Right atrium auricular region (tissue), 2 donors: ENCODE measurements at regions not wholly inside any gene's neighbourhood (a gene's known extent, or its start where the extent isn't known, plus 50 kb on each side); places are given as distances from the start of the nearest gene placed in this dataset.

Source experiments
- DNase-seq: peaks from one replicate; pipeline ENCODE4 v3.0.0-alpha.2; 2019; ENCODE audit warnings: low spot score
- H3K27ac ChIP-seq, 2 donors: fragments of 200-600 bp; sonication (generic); 1 replicate in 1 of 2; 2 replicates in 1 of 2; pipeline ENCODE4 v1.5.1; 2016 to 2019
- H3K27me3 ChIP-seq, 2 donors: fragments of 200-600 bp; sonication (generic); one replicate each; pipeline versions ENCODE4 v1.5.1 to v1.6.0; 2017 to 2019
- H3K36me3 ChIP-seq: fragments of 200-600 bp; sonication (generic); one replicate; pipeline ENCODE4 v1.5.1; 2016
- H3K4me1 ChIP-seq, 2 donors: fragments of 200-600 bp; sonication (generic); one replicate each; pipeline versions ENCODE4 v1.5.1 to v1.6.0; 2017 to 2019
- H3K4me3 ChIP-seq, 2 donors: fragments of 200-600 bp; sonication (generic); 1 replicate in 1 of 2; 2 replicates in 1 of 2; pipeline ENCODE4 v1.5.1; 2017 to 2019; ENCODE audit warnings: mild to moderate bottlenecking in 1 of 2, moderate library complexity in 1 of 2
- H3K9me3 ChIP-seq, 2 donors: fragments of 200-600 bp; sonication (generic); one replicate each; pipeline ENCODE4 v1.5.1; 2019
- TF ChIP-seq, protein P1 (sequence below), 2 donors: fragments of 200-600 bp; sonication (generic); IDR thresholded peaks; one replicate each; pipeline ENCODE4 v1.5.1; 2019; ENCODE audit warnings: antibody characterized with exemption in 2 of 2

- TF ChIP-seq, protein P1, sequence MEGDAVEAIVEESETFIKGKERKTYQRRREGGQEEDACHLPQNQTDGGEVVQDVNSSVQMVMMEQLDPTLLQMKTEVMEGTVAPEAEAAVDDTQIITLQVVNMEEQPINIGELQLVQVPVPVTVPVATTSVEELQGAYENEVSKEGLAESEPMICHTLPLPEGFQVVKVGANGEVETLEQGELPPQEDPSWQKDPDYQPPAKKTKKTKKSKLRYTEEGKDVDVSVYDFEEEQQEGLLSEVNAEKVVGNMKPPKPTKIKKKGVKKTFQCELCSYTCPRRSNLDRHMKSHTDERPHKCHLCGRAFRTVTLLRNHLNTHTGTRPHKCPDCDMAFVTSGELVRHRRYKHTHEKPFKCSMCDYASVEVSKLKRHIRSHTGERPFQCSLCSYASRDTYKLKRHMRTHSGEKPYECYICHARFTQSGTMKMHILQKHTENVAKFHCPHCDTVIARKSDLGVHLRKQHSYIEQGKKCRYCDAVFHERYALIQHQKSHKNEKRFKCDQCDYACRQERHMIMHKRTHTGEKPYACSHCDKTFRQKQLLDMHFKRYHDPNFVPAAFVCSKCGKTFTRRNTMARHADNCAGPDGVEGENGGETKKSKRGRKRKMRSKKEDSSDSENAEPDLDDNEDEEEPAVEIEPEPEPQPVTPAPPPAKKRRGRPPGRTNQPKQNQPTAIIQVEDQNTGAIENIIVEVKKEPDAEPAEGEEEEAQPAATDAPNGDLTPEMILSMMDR (IDR thresholded peaks at IDR 0.05): no peak
- Histone ChIP-seq H3K27me3 (no peaks in the 10 kb centered on the region), H3K36me3 (no peaks in the 10 kb centered on the region), H3K9me3 (no peaks in the 10 kb centered on the region), H3K4me1 (no peaks in the 10 kb centered on the region), H3K4me3 (no peak overlapping the region), H3K27ac (no peak overlapping the region)
- DNase-seq: no peak
Observed at GRCh38 chr5:21654556-21654955, 1198.6 kb downstream of the CDH12 start.

DNA sequence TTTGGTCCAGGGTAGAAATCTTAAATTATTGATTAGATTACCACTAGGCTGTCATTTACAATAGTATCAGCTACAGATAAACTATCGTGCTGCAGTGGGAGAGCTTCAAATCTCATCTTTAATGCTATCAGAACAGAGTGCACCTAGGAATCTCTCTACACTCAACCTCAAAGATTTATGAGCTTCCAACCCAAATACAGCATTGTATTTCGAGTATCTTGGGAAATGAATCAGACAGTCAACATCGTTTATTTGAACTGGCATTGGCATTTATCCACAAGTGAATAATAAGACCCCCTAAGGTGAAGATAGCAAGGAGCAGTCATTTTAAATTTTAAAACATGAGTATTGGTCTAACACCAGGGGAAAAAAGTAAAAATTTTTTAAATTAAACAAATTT is 1203.2 kb downstream of the CDH12 start:
- H3K4me1 ChIP-seq: no peaks in the 10 kb centered on the region
- H3K27ac ChIP-seq: no peak overlapping the region
- no peaks in the 10 kb centered on the region for H3K9me3 ChIP-seq
- no peaks in the 10 kb centered on the region for H3K27me3 ChIP-seq
- TF ChIP-seq, protein P1 (IDR thresholded peaks at IDR 0.05): no peak
- no peak for DNase-seq
- H3K36me3 ChIP-seq: no peaks in the 10 kb centered on the region
- no peak overlapping the region for H3K4me3 ChIP-seq

GRCh38 chr5:21646469-21646868 is 1206.7 kb downstream of the CDH12 start:
- no peak for DNase-seq
- Histone ChIP-seq H3K36me3 (no peaks in the 10 kb centered on the region), H3K4me1 (no peaks in the 10 kb centered on the region), H3K4me3 (no peak overlapping the region), H3K27me3 (no peaks in the 10 kb centered on the region), H3K27ac (no peak overlapping the region), H3K9me3 (no peaks in the 10 kb centered on the region)
- TF ChIP-seq, protein P1 (IDR thresholded peaks at IDR 0.05): no peak

- Histone ChIP-seq H3K4me3 (no peak overlapping the region), H3K36me3 (no peaks in the 10 kb centered on the region), H3K27me3 (no peaks in the 10 kb centered on the region), H3K9me3 (no peaks in the 10 kb centered on the region), H3K4me1 (no peaks in the 10 kb centered on the region), H3K27ac (no peak overlapping the region)
- TF ChIP-seq, protein P1 (IDR thresholded peaks at IDR 0.05): no peak
- no peak for DNase-seq
Observed at GRCh38 chr5:21644032-21644431, 1209.1 kb downstream of the CDH12 start.

DNA sequence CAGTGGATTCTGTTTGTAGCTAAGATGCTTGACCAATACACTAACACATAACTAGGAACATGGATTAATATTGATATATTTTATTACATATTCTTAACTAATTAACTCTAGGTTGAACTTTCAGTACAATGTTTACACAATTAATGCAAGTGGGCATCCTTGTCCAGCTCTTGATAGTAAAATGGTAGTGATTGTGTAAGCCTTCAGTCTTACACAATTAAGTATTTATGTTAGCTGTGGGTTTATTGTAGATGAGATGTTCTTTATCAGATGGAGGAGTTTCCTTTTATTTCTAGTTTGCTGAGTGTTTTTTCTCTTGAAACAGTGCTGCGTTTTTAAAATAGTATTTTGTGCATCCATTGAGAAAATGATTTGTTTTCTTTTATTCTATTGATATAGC is 1210.8 kb downstream of the CDH12 start:
- no peaks in the 10 kb centered on the region for H3K9me3 ChIP-seq
- H3K4me3 ChIP-seq: no peak overlapping the region
- TF ChIP-seq, protein P1 (IDR thresholded peaks at IDR 0.05): no peak
- no peaks in the 10 kb centered on the region for H3K4me1 ChIP-seq
- no peak for DNase-seq
- H3K27me3 ChIP-seq: no peaks in the 10 kb centered on the region
- no peak overlapping the region for H3K27ac ChIP-seq
- H3K36me3 ChIP-seq: no peaks in the 10 kb centered on the region

- H3K9me3 ChIP-seq: peaks cover 0 to 5% of the 10 kb centered on the region in 2 donors
- no peaks in the 10 kb centered on the region for H3K36me3 ChIP-seq
- no peak overlapping the region for H3K4me3 ChIP-seq
- H3K4me1 ChIP-seq: no peaks in the 10 kb centered on the region
- TF ChIP-seq, protein P1 (IDR thresholded peaks at IDR 0.05): no peak
- no peaks in the 10 kb centered on the region for H3K27me3 ChIP-seq
- H3K27ac ChIP-seq: no peak overlapping the region
- DNase-seq: no peak
Observed at GRCh38 chr5:21623831-21624230, 1229.3 kb downstream of the CDH12 start.
